ENCODE measurements at regions not wholly inside any gene's neighbourhood (a gene's known extent, or its start where the extent isn't known, plus 50 kb on each side); places are given as distances from the start of the nearest gene placed in this dataset.
"Not testable (repeated sequence)": the region's sequence is repeated elsewhere in the genome, so short reads cannot be mapped to it uniquely, and the experiment has no call there.

GRCh38 chr17:53490447-53490968 is 332.2 kb upstream of the KIF2B start:
- DNase-seq (ENCODE audit: low read depth): no peak

GRCh38 chr17:53483704-53484103 is 339.0 kb upstream of the KIF2B start:
- no peak for DNase-seq (ENCODE audit: low read depth)

GRCh38 chr17:53475002-53475401 is 347.7 kb upstream of the KIF2B start:
- DNase-seq (ENCODE audit: low read depth): no peak

GRCh38 chr17:53472586-53472985 is 350.1 kb upstream of the KIF2B start:
- no peak for DNase-seq (ENCODE audit: low read depth)

- DNase-seq (ENCODE audit: low read depth): no peak
These were observed 351.2 kb upstream of the KIF2B start for GRCh38 chr17:53471514-53471913.

GRCh38 chr17:53470626-53471025 is 352.1 kb upstream of the KIF2B start:
- no peak for DNase-seq (ENCODE audit: low read depth)

GRCh38 chr17:53466733-53467132 is 356.0 kb upstream of the KIF2B start:
- DNase-seq (ENCODE audit: low read depth): no peak

- not testable (repeated sequence) for DNase-seq (ENCODE audit: low read depth)
These were observed 358.3 kb upstream of the KIF2B start for GRCh38 chr17:53464396-53464795.

GRCh38 chr17:53463363-53463762 is 359.4 kb upstream of the KIF2B start:
- no peak for DNase-seq (ENCODE audit: low read depth)

- DNase-seq (ENCODE audit: low read depth): no peak
These were observed 360.3 kb upstream of the KIF2B start for GRCh38 chr17:53462393-53462811.

- DNase-seq (ENCODE audit: low read depth): not testable (repeated sequence)
These were observed 366.8 kb upstream of the KIF2B start for GRCh38 chr17:53455943-53456342.

GRCh38 chr17:53454337-53454736 is 368.4 kb upstream of the KIF2B start:
- no peak for DNase-seq (ENCODE audit: low read depth)

GRCh38 chr17:53449324-53449723 is 373.4 kb upstream of the KIF2B start:
- DNase-seq (ENCODE audit: low read depth): no peak

- no peak for DNase-seq (ENCODE audit: low read depth)
These were observed 393.8 kb upstream of the KIF2B start for GRCh38 chr17:53428913-53429312.

GRCh38 chr17:53426505-53426904 is 396.2 kb upstream of the KIF2B start:
- DNase-seq (ENCODE audit: low read depth): no peak

- DNase-seq (ENCODE audit: low read depth): no peak
These were observed 402.6 kb upstream of the KIF2B start for GRCh38 chr17:53420035-53420641.

- DNase-seq (ENCODE audit: low read depth): no peak
These were observed 413.1 kb upstream of the KIF2B start for GRCh38 chr17:53409588-53409987.

GRCh38 chr17:53406907-53407306 is 415.8 kb upstream of the KIF2B start:
- DNase-seq (ENCODE audit: low read depth): no peak

GRCh38 chr17:53391197-53391596 is 431.5 kb upstream of the KIF2B start:
- no peak for DNase-seq (ENCODE audit: low read depth)

- no peak for DNase-seq (ENCODE audit: low read depth)
These were observed 432.2 kb upstream of the KIF2B start for GRCh38 chr17:53390575-53390974.

- DNase-seq (ENCODE audit: low read depth): no peak
These were observed 435.0 kb upstream of the KIF2B start for GRCh38 chr17:53387745-53388144.

- no peak for DNase-seq (ENCODE audit: low read depth)
These were observed 468.8 kb upstream of the KIF2B start for GRCh38 chr17:53353919-53354351.

GRCh38 chr17:53344778-53345177 is 477.9 kb upstream of the KIF2B start:
- DNase-seq (ENCODE audit: low read depth): no peak

- DNase-seq (ENCODE audit: low read depth): no peak
These were observed 486.4 kb upstream of the KIF2B start for GRCh38 chr17:53336281-53336680.

All from CMK (cell line).